ENCODE measurements at regions not wholly inside any gene's neighbourhood (a gene's known extent, or its start where the extent isn't known, plus 50 kb on each side); places are given as distances from the start of the nearest gene placed in this dataset.
A peak's percentile ranks its signal among the peaks of the same experiment; 100 is the strongest.
"Not testable (repeated sequence)": the region's sequence is repeated elsewhere in the genome, so short reads cannot be mapped to it uniquely, and the experiment has no call there.

- peak overlapping the region; percentile 79 for H3K27ac ChIP-seq (replicated peaks)
- no peak for DNase-seq
- H3K36me3 ChIP-seq, result no peaks in the 10 kb centered on the region
- intact Hi-C loops (cut with micrococcal nuclease), result no loop called here
- H3K4me3 ChIP-seq, result no peak overlapping the region
- no peak for TF ChIP-seq CTCF (IDR thresholded peaks at IDR 0.05; ENCODE audit: borderline replicate concordance)
- no peaks in the 10 kb centered on the region for H3K9me3 ChIP-seq (replicated peaks)
- peaks cover 21% of the 10 kb centered on the region for H3K4me1 ChIP-seq
- H3K27me3 ChIP-seq (ENCODE audit: low read depth), result no peaks in the 10 kb centered on the region
These were observed 68.8 kb upstream of the CD28 start for GRCh38 chr2:203637471-203638167.

GRCh38 chr2:203641865-203642264 lies 64.6 kb upstream of the CD28 start:
- intact Hi-C loops (cut with micrococcal nuclease); DNase-seq; H3K27me3 ChIP-seq (ENCODE audit: low read depth); H3K9me3 ChIP-seq (replicated peaks); H3K27ac ChIP-seq (replicated peaks); H3K36me3 ChIP-seq; H3K4me3 ChIP-seq: not testable (repeated sequence)
- peaks cover 16% of the 10 kb centered on the region for H3K4me1 ChIP-seq

GRCh38 chr2:203642841-203643240 lies 63.6 kb upstream of the CD28 start:
- H3K4me1 ChIP-seq; H3K9me3 ChIP-seq (replicated peaks); intact Hi-C loops (cut with micrococcal nuclease); H3K36me3 ChIP-seq; H3K4me3 ChIP-seq; H3K27ac ChIP-seq (replicated peaks); DNase-seq; H3K27me3 ChIP-seq (ENCODE audit: low read depth): not testable (repeated sequence)

- no peak overlapping the region for H3K27ac ChIP-seq (replicated peaks)
- no peak overlapping the region for H3K4me3 ChIP-seq
- H3K36me3 ChIP-seq, result no peaks in the 10 kb centered on the region
- H3K4me1 ChIP-seq, result peaks cover 28% of the 10 kb centered on the region
- intact Hi-C loops (cut with micrococcal nuclease), result no loop called here
- no peak for DNase-seq
- H3K27me3 ChIP-seq (ENCODE audit: low read depth), result no peaks in the 10 kb centered on the region
- no peaks in the 10 kb centered on the region for H3K9me3 ChIP-seq (replicated peaks)
- TF ChIP-seq CTCF (IDR thresholded peaks at IDR 0.05; ENCODE audit: borderline replicate concordance), result no peak
These were observed 60.6 kb upstream of the CD28 start for GRCh38 chr2:203645831-203646230.

- H3K36me3 ChIP-seq, result no peaks in the 10 kb centered on the region
- no peaks in the 10 kb centered on the region for H3K27me3 ChIP-seq (ENCODE audit: low read depth)
- intact Hi-C loops (cut with micrococcal nuclease), result no loop called here
- no peak overlapping the region for H3K27ac ChIP-seq (replicated peaks)
- DNase-seq, result no peak
- no peak overlapping the region for H3K4me3 ChIP-seq
- peaks cover 33% of the 10 kb centered on the region for H3K4me1 ChIP-seq
- H3K9me3 ChIP-seq (replicated peaks), result no peaks in the 10 kb centered on the region
- no peak for TF ChIP-seq CTCF (IDR thresholded peaks at IDR 0.05; ENCODE audit: borderline replicate concordance)
These were observed 60.1 kb upstream of the CD28 start for GRCh38 chr2:203646266-203646864.

- Histone ChIP-seq H3K4me1 (peaks cover 39% of the 10 kb centered on the region), H3K4me3 (no peak overlapping the region), H3K27ac (replicated peaks) (no peak overlapping the region), H3K9me3 (replicated peaks) (no peaks in the 10 kb centered on the region), H3K27me3 (ENCODE audit: low read depth) (no peaks in the 10 kb centered on the region), H3K36me3 (no peaks in the 10 kb centered on the region)
- no peak for DNase-seq
- no peak for TF ChIP-seq CTCF (IDR thresholded peaks at IDR 0.05; ENCODE audit: borderline replicate concordance)
- intact Hi-C loops (cut with micrococcal nuclease), result no loop called here
These were observed 59.5 kb upstream of the CD28 start for GRCh38 chr2:203646961-203647360.
